ENCODE measurements at regions not wholly inside any gene's neighbourhood (a gene's known extent, or its start where the extent isn't known, plus 50 kb on each side); places are given as distances from the start of the nearest gene placed in this dataset.

- DNase-seq = no peak
Measured at GRCh38 chr2:237020090-237020489, 65.6 kb upstream of the COPS8 start.

DNA sequence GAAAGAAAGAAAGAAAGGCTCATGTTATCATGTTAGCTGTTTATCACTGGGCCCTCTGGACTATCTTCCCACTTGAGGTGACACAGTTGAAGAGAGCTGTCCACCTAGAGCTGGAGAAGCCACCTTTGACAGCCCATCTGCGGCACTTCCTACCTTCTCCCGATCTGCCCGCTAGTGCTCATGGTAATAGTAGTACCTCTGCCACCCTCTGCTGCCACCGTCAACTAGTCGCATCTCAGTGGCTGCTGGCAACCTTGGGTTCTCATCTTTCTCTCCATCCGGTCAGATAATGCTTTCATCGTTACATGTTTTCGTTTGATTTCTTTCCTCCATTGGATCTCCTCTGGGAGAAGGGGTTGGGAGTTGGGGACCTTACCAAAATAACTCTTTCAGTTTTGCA lies 63.2 kb upstream of the COPS8 start:
- DNase-seq = no peak

DNA sequence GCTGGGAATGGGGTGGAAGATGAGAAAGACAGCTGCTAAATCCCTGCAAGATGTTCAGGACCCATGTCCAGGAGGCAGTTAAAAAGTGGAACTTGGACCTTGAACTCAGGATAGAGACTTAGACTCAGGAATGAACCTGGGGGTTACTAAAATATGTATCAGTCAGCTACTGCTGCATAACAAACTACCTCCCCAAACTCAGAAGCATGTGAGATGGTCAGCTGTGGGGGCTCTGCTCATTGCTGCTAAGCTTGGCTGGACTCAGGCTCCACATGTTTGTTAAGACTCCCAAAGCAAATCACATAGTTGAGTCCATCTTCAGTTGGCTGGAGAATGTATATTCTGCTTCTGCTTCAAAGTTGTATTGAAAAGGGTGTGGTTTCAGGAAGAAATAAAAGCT lies 61.4 kb upstream of the COPS8 start:
- no peak for DNase-seq

DNA sequence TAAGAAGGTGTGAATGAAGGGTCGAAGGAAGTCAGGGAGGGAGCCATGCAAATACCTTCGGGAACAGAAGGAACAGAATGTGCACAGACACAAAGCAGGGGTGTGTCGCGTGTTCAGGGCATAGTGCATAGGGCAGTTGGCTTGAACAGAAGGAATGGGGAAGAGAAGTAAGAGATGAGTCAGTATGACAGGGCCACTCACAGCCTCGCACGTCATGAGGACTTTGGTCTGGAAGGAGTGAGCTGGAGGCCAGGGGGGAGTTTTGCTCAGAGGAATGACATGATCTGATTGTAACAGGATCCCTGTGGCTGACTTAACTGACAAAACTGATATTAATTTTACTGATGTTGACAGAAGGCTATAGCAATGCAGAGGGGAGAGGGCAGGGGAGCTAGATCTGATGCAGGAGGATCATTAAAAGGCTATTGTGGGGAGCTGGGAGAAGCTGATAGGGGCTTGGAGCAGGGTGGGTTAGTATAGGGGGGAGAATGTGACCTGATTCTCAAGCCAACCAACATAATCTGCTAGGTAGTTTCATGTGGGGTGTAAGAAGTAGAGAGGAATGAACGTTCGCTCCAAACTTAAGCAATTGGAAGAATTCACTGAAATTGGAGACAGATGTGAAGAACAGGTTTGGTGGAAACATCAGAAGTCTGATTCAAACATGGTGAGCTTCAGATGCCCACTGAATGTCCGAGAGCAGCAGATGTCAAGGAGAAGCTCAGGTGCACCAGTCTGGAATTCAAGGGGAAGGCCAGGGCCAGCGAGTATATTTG lies 60.4 kb upstream of the COPS8 start:
- no peak for DNase-seq

DNA sequence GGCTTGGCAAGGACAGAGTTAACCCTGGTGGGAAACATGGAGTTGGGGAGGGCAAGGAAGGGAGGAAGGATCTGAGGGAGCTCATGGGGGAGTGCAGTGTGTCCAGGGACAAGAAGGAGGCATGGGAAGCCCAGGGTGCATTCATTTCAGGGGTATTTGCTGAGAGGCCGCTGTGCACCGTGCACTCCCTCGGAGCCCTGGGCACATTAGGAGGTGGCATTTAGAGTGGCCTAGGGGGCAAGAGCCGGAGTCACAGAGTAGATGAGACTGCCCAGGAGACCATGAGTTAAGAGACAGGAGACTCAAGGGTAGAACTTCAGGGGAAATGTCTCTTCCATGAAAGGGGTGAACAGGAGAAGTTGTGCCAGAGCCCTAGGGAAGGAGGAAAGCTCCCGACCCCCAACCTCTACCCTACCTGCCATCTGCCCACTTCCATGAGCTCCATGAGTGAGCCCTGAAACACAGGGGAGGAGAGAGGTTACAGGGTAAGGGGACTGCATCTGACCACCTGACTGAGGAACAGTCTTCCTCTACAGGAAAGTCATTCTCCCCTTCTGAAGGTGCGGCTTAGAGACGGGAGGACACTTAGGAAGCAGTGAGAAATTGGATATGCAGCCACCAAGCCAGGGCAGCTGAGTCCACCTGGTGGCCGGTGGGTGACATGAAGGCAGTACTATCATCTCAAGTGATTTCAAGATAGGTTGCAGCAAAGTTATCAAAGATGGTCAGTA lies 58.5 kb upstream of the COPS8 start:
- DNase-seq = no peak

DNA sequence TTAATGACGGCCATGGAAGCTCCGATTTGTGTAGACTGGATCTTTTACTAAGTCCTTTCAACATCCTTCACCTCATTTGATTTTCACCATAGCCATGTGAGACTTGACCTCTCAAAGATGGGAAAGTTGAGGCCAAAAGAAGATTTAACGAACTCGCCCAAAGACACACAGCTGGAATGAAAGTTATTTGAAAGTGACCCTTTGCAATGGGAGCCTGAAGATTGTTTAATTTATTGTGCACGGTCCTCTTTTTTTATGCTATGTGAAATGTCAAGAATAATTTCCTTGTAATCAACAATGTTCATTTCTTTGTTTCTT lies 58.0 kb upstream of the COPS8 start:
- DNase-seq = no peak

- DNase-seq = no peak
Measured at GRCh38 chr2:237030382-237030781, 55.3 kb upstream of the COPS8 start.

DNA sequence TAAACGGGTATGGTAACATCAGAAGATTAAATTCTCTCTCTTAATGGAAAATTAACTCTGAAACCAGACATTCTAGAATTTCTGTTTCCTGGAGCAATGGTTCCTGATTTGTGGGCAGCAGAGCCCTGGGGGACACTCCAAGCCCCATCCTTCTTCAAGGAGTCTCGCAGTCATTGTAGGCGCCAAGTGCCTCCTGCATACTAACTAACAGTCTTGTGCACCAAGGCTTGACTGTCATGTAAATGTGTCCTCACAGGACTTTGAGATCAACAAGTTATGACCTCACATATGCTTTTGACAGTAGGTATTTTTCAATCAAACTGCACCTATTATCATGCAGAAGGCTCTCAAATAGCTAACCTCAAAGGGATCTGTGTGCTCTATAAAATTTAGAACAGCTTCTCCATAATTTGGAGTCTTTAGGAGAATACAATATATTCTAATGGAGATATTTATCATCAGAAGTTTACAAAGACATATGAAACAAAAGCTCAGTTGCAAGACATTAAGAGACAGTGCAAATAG lies 52.1 kb upstream of the COPS8 start:
- DNase-seq = no peak

- DNase-seq = no peak
Measured at GRCh38 chr2:237035781-237036475, 49.8 kb upstream of the COPS8 start.
